ENCODE measurements at regions not wholly inside any gene's neighbourhood (a gene's known extent, or its start where the extent isn't known, plus 50 kb on each side); places are given as distances from the start of the nearest gene placed in this dataset.

GRCh38 chr11:131303611-131304119 lies 66.8 kb upstream of the NTM start:
- no peak for TF ChIP-seq POLR2A (IDR thresholded peaks at IDR 0.05)
- TF ChIP-seq CTCF (IDR thresholded peaks at IDR 0.05) = no peak

GRCh38 chr11:131305005-131305404 lies 65.4 kb upstream of the NTM start:
- Histone ChIP-seq H3K4me3 (no peak overlapping the region), H3K36me3 (no peaks in the 10 kb centered on the region), H3K4me1 (no peaks in the 10 kb centered on the region), H3K27me3 (no peaks in the 10 kb centered on the region), H3K9me3 (no peaks in the 10 kb centered on the region), H3K27ac (no peak overlapping the region)
- intact Hi-C loops (cut with DNase I; ENCODE audit: low total_unique reads) = no loop called here
- TF ChIP-seq CTCF (IDR thresholded peaks at IDR 0.05) (no peak), POLR2A (IDR thresholded peaks at IDR 0.05) (no peak)
- no peak for DNase-seq

More at GRCh38 chr11:131303611-131304119, 66.8 kb upstream of the NTM start:
- no peak for DNase-seq
- Histone ChIP-seq H3K4me1 (no peaks in the 10 kb centered on the region), H3K27me3 (no peaks in the 10 kb centered on the region), H3K9me3 (no peaks in the 10 kb centered on the region), H3K27ac (no peak overlapping the region), H3K4me3 (no peak overlapping the region), H3K36me3 (no peaks in the 10 kb centered on the region)
- intact Hi-C loops (cut with DNase I; ENCODE audit: low total_unique reads) = no loop called here

GRCh38 chr11:131307506-131307905 lies 62.9 kb upstream of the NTM start:
- Histone ChIP-seq H3K4me3 (no peak overlapping the region), H3K9me3 (no peaks in the 10 kb centered on the region), H3K27me3 (no peaks in the 10 kb centered on the region), H3K4me1 (no peaks in the 10 kb centered on the region), H3K27ac (no peak overlapping the region), H3K36me3 (no peaks in the 10 kb centered on the region)
- no peak for DNase-seq
- intact Hi-C loops (cut with DNase I; ENCODE audit: low total_unique reads) = no loop called here
- no peak for TF ChIP-seq CTCF (IDR thresholded peaks at IDR 0.05)
- no peak for TF ChIP-seq POLR2A (IDR thresholded peaks at IDR 0.05)

GRCh38 chr11:131309776-131310175 lies 60.6 kb upstream of the NTM start:
- no peaks in the 10 kb centered on the region for H3K27me3 ChIP-seq
- no peak for DNase-seq
- H3K36me3 ChIP-seq = no peaks in the 10 kb centered on the region
- H3K27ac ChIP-seq = no peak overlapping the region
- H3K4me1 ChIP-seq = no peaks in the 10 kb centered on the region
- intact Hi-C loops (cut with DNase I; ENCODE audit: low total_unique reads) = no loop called here
- no peak overlapping the region for H3K4me3 ChIP-seq
- TF ChIP-seq POLR2A (IDR thresholded peaks at IDR 0.05) = no peak
- no peak for TF ChIP-seq CTCF (IDR thresholded peaks at IDR 0.05)
- no peaks in the 10 kb centered on the region for H3K9me3 ChIP-seq

GRCh38 chr11:131311776-131312514 lies 58.5 kb upstream of the NTM start:
- intact Hi-C loops (cut with DNase I; ENCODE audit: low total_unique reads) = no loop called here
- no peaks in the 10 kb centered on the region for H3K36me3 ChIP-seq
- H3K9me3 ChIP-seq = no peaks in the 10 kb centered on the region
- DNase-seq = no peak
- no peak overlapping the region for H3K27ac ChIP-seq
- no peaks in the 10 kb centered on the region for H3K27me3 ChIP-seq
- TF ChIP-seq CTCF (IDR thresholded peaks at IDR 0.05) (no peak), POLR2A (IDR thresholded peaks at IDR 0.05) (no peak)
- no peak overlapping the region for H3K4me3 ChIP-seq
- H3K4me1 ChIP-seq = no peaks in the 10 kb centered on the region
